GM23338 (cell line): ENCODE measurements at regions not wholly inside any gene's neighbourhood (a gene's known extent, or its start where the extent isn't known, plus 50 kb on each side); places are given as distances from the start of the nearest gene placed in this dataset.

Experiments
- ATAC-seq: fragments of 200-7000 bp; cut with Tn5 transposase; 3 replicates; pipeline ENCODE4 v1.9.1; 2020
- DNase-seq: peaks from one replicate; pipeline ENCODE4 v3.0.0-alpha.2; 2015; ENCODE audit warnings: low spot score
- H2AFZ ChIP-seq: fragments of 200-600 bp; sonication (generic); 2 replicates; pipeline ENCODE4 v1.8.0; 2016; ENCODE audit warnings: antibody characterized with exemption, mild to moderate bottlenecking, moderate library complexity
- H3F3A ChIP-seq: fragments of 200-600 bp; sonication (generic); replicated peaks from 2 replicates; pipeline ENCODE4 v1.8.0; 2017; ENCODE audit warnings: antibody characterized with exemption, mixed run types, low read depth
- H3K27ac ChIP-seq: fragments of 200-600 bp; sonication (generic); 2 replicates; pipeline ENCODE4 v1.6.1; 2016; ENCODE audit warnings: low read depth
- H3K27me3 ChIP-seq: fragments of 200-600 bp; sonication (generic); 2 replicates; pipeline ENCODE4 v1.8.0; 2016; ENCODE audit warnings: mild to moderate bottlenecking, mixed run types, moderate library complexity; ENCODE audit not compliant: insufficient read depth
- H3K36me3 ChIP-seq: fragments of 200-600 bp; sonication (generic); 2 replicates; pipeline ENCODE4 v1.8.0; 2016; ENCODE audit warnings: mild to moderate bottlenecking; ENCODE audit not compliant: insufficient read depth
- H3K4me1 ChIP-seq: fragments of 200-600 bp; sonication (generic); 2 replicates; pipeline ENCODE4 v1.8.0; 2016; ENCODE audit warnings: mild to moderate bottlenecking, moderate library complexity; ENCODE audit not compliant: insufficient read depth
- H3K4me2 ChIP-seq: fragments of 200-600 bp; sonication (generic); 2 replicates; pipeline ENCODE4 v1.7.1; 2017; ENCODE audit warnings: mixed run types
- H3K4me3 ChIP-seq: fragments of 200-600 bp; sonication (generic); 2 replicates; pipeline ENCODE4 v1.6.1; 2016; ENCODE audit warnings: mixed run types
- H3K79me2 ChIP-seq: fragments of 200-600 bp; sonication (generic); replicated peaks from 2 replicates; pipeline ENCODE4 v1.8.0; 2017; ENCODE audit warnings: mild to moderate bottlenecking; ENCODE audit not compliant: insufficient read depth
- H3K9me2 ChIP-seq: fragments of 200-600 bp; sonication (generic); 2 replicates; pipeline ENCODE4 v1.8.0; 2017; ENCODE audit not compliant: insufficient read depth
- H4K20me1 ChIP-seq: fragments of 200-600 bp; sonication (generic); replicated peaks from 2 replicates; pipeline ENCODE4 v1.8.0; 2017; ENCODE audit warnings: mild to moderate bottlenecking; ENCODE audit not compliant: insufficient read depth
- H3K27ac Mint-ChIP-seq: 2 replicates; pipeline ENCODE4 v1.8.0; 2020; ENCODE audit warnings: inconsistent platforms, mild to moderate bottlenecking, moderate library complexity, mixed read lengths
- H3K27me3 Mint-ChIP-seq: 3 replicates; pipeline ENCODE4 v1.8.0; 2022; ENCODE audit warnings: low read depth, mild to moderate bottlenecking, moderate library complexity, mixed read lengths, inconsistent platforms; ENCODE audit not compliant: insufficient read depth, poor library complexity
- H3K36me3 Mint-ChIP-seq: 3 replicates; pipeline ENCODE4 v1.8.0; 2021; ENCODE audit warnings: low read depth, mild to moderate bottlenecking, inconsistent platforms, moderate library complexity, mixed read lengths
- H3K4me1 Mint-ChIP-seq: 3 replicates; pipeline ENCODE4 v1.8.0; 2020; ENCODE audit warnings: mild to moderate bottlenecking, inconsistent platforms, mixed read lengths
- H3K4me3 Mint-ChIP-seq: 3 replicates; pipeline ENCODE4 v1.8.0; 2021; ENCODE audit warnings: moderate library complexity, mild to moderate bottlenecking, inconsistent platforms, mixed read lengths
- H3K9me3 Mint-ChIP-seq: 3 replicates; pipeline ENCODE4 v1.8.0; 2020; ENCODE audit warnings: moderate library complexity, mild to moderate bottlenecking, inconsistent platforms, mixed read lengths
- CREB1 ChIP-seq: fragments of 250-450 bp; sonication (Bioruptor Pico); IDR thresholded peaks from 2 replicates; pipeline ENCODE4 v1.5.0; 2020; ENCODE audit warnings: low read depth, mild to moderate bottlenecking, moderate library complexity
- EZH2 ChIP-seq: fragments of 200-600 bp; sonication (generic); IDR thresholded peaks from one replicate; pipeline ENCODE4 v1.8.0; 2017; ENCODE audit warnings: antibody characterized with exemption, mild to moderate bottlenecking, low read depth; ENCODE audit not compliant: unreplicated experiment
- EZH2phosphoT487 ChIP-seq: fragments of 200-600 bp; sonication (generic); IDR thresholded peaks from one replicate; pipeline ENCODE4 v1.8.1; 2018; ENCODE audit warnings: antibody characterized with exemption; ENCODE audit not compliant: unreplicated experiment
- JUNB ChIP-seq: IDR thresholded peaks from one replicate; pipeline ENCODE4 v1.6.1; 2016; ENCODE audit warnings: antibody characterized with exemption; ENCODE audit not compliant: unreplicated experiment
- NANOG ChIP-seq: IDR thresholded peaks from 2 replicates; pipeline ENCODE4 v1.6.1; 2016; ENCODE audit warnings: antibody characterized with exemption, borderline replicate concordance
- POLR2AphosphoS5 ChIP-seq: IDR thresholded peaks from 2 replicates; pipeline ENCODE4 v1.6.1; 2016; ENCODE audit warnings: antibody characterized with exemption, low read depth
- STAT1 ChIP-seq: IDR thresholded peaks from one replicate; pipeline ENCODE4 v1.6.1; 2016; ENCODE audit warnings: antibody characterized with exemption; ENCODE audit not compliant: unreplicated experiment
- ZNF114 ChIP-seq: fragments of 250-450 bp; sonication (Bioruptor Pico); IDR thresholded peaks from 2 replicates; pipeline ENCODE4 v1.5.0; 2020; ENCODE audit warnings: mild to moderate bottlenecking, moderate library complexity
- ZNF331 ChIP-seq: fragments of 250-450 bp; sonication (Bioruptor Pico); IDR thresholded peaks from 2 replicates; pipeline ENCODE4 v1.5.0; 2020; ENCODE audit warnings: low read depth, mild to moderate bottlenecking, moderate library complexity
- TF ChIP-seq, protein P1 (sequence below): IDR thresholded peaks from one replicate; pipeline ENCODE4 v1.6.1; 2018; ENCODE audit warnings: antibody characterized with exemption; ENCODE audit not compliant: unreplicated experiment
- TF ChIP-seq, protein P2 (sequence below): fragments of 250-450 bp; sonication (Bioruptor Pico); IDR thresholded peaks from 2 replicates; pipeline ENCODE4 v1.5.0; 2020; ENCODE audit warnings: mild to moderate bottlenecking, moderate library complexity
- TF ChIP-seq, protein P3 (sequence below): IDR thresholded peaks from 2 replicates; pipeline ENCODE4 v1.6.1; 2016; ENCODE audit warnings: antibody characterized with exemption
- TF ChIP-seq, protein P4 (sequence below), 2 experiments: fragments of 200-600 bp in 1 of 2; sonication (generic) in 1 of 2; conservative IDR thresholded peaks; 2 replicates each; pipeline versions ENCODE4 v1.5.1 to v1.6.1; 2016 to 2017; ENCODE audit warnings: antibody characterized with exemption in 2 of 2, low read depth in 2 of 2, mild to moderate bottlenecking in 2 of 2, moderate library complexity in 1 of 2

DNA sequence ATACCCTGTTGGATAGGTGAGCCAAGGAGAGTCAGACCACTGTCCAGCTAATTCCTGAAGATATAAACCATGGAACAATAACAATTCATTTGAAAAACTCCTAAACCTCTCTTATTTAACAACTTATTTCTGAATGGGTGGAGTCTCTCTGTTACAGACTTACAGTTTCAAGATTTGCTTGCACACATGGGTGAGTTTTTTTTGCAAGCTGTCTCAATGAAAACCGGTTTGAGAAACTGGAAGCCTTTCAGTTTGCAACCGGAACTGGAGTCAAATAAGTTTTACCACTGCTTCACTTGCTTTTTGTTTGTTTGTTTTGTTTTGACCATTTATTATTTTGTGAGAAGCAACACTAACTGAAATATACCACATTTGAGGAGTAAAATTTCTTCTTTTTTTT lies 243.8 kb downstream of the MTERF1 start:
- Mint-ChIP-seq H3K36me3 (no peaks in the 10 kb centered on the region), H3K9me3 (no peaks in the 10 kb centered on the region), H3K4me1 (no peaks in the 10 kb centered on the region), H3K4me3 (no peak overlapping the region), H3K27me3 (no peaks in the 10 kb centered on the region), H3K27ac (no peak overlapping the region)
- no peaks in the 10 kb centered on the region for H3F3A ChIP-seq
- DNase-seq (no peak), ATAC-seq (no peak)
- no peaks in the 10 kb centered on the region for H3K9me2 ChIP-seq
- no peaks in the 10 kb centered on the region for H3K27me3 ChIP-seq
- no peaks in the 10 kb centered on the region for H3K36me3 ChIP-seq
- H3K4me1 ChIP-seq, result no peaks in the 10 kb centered on the region
- no peak for TF ChIP-seq EZH2
- no peak for TF ChIP-seq STAT1
- TF ChIP-seq, protein P1, sequence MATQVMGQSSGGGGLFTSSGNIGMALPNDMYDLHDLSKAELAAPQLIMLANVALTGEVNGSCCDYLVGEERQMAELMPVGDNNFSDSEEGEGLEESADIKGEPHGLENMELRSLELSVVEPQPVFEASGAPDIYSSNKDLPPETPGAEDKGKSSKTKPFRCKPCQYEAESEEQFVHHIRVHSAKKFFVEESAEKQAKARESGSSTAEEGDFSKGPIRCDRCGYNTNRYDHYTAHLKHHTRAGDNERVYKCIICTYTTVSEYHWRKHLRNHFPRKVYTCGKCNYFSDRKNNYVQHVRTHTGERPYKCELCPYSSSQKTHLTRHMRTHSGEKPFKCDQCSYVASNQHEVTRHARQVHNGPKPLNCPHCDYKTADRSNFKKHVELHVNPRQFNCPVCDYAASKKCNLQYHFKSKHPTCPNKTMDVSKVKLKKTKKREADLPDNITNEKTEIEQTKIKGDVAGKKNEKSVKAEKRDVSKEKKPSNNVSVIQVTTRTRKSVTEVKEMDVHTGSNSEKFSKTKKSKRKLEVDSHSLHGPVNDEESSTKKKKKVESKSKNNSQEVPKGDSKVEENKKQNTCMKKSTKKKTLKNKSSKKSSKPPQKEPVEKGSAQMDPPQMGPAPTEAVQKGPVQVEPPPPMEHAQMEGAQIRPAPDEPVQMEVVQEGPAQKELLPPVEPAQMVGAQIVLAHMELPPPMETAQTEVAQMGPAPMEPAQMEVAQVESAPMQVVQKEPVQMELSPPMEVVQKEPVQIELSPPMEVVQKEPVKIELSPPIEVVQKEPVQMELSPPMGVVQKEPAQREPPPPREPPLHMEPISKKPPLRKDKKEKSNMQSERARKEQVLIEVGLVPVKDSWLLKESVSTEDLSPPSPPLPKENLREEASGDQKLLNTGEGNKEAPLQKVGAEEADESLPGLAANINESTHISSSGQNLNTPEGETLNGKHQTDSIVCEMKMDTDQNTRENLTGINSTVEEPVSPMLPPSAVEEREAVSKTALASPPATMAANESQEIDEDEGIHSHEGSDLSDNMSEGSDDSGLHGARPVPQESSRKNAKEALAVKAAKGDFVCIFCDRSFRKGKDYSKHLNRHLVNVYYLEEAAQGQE, result no peak
- TF ChIP-seq, protein P2, sequence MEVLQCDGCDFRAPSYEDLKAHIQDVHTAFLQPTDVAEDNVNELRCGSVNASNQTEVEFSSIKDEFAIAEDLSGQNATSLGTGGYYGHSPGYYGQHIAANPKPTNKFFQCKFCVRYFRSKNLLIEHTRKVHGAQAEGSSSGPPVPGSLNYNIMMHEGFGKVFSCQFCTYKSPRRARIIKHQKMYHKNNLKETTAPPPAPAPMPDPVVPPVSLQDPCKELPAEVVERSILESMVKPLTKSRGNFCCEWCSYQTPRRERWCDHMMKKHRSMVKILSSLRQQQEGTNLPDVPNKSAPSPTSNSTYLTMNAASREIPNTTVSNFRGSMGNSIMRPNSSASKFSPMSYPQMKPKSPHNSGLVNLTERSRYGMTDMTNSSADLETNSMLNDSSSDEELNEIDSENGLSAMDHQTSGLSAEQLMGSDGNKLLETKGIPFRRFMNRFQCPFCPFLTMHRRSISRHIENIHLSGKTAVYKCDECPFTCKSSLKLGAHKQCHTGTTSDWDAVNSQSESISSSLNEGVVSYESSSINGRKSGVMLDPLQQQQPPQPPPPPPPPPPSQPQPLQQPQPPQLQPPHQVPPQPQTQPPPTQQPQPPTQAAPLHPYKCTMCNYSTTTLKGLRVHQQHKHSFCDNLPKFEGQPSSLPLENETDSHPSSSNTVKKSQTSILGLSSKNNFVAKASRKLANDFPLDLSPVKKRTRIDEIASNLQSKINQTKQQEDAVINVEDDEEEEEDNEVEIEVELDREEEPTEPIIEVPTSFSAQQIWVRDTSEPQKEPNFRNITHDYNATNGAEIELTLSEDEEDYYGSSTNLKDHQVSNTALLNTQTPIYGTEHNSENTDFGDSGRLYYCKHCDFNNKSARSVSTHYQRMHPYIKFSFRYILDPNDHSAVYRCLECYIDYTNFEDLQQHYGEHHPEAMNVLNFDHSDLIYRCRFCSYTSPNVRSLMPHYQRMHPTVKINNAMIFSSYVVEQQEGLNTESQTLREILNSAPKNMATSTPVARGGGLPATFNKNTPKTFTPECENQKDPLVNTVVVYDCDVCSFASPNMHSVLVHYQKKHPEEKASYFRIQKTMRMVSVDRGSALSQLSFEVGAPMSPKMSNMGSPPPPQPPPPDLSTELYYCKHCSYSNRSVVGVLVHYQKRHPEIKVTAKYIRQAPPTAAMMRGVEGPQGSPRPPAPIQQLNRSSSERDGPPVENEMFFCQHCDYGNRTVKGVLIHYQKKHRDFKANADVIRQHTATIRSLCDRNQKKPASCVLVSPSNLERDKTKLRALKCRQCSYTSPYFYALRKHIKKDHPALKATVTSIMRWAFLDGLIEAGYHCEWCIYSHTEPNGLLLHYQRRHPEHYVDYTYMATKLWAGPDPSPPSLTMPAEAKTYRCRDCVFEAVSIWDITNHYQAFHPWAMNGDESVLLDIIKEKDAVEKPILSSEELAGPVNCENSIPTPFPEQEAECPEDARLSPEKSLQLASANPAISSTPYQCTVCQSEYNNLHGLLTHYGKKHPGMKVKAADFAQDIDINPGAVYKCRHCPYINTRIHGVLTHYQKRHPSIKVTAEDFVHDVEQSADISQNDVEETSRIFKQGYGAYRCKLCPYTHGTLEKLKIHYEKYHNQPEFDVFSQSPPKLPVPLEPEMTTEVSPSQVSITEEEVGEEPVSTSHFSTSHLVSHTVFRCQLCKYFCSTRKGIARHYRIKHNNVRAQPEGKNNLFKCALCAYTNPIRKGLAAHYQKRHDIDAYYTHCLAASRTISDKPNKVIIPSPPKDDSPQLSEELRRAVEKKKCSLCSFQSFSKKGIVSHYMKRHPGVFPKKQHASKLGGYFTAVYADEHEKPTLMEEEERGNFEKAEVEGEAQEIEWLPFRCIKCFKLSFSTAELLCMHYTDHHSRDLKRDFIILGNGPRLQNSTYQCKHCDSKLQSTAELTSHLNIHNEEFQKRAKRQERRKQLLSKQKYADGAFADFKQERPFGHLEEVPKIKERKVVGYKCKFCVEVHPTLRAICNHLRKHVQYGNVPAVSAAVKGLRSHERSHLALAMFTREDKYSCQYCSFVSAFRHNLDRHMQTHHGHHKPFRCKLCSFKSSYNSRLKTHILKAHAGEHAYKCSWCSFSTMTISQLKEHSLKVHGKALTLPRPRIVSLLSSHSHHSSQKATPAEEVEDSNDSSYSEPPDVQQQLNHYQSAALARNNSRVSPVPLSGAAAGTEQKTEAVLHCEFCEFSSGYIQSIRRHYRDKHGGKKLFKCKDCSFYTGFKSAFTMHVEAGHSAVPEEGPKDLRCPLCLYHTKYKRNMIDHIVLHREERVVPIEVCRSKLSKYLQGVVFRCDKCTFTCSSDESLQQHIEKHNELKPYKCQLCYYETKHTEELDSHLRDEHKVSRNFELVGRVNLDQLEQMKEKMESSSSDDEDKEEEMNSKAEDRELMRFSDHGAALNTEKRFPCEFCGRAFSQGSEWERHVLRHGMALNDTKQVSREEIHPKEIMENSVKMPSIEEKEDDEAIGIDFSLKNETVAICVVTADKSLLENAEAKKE (CRISPR knock-in tag), result no peak
- no peak for TF ChIP-seq ZNF331 (CRISPR knock-in tag)
- TF ChIP-seq, protein P3, sequence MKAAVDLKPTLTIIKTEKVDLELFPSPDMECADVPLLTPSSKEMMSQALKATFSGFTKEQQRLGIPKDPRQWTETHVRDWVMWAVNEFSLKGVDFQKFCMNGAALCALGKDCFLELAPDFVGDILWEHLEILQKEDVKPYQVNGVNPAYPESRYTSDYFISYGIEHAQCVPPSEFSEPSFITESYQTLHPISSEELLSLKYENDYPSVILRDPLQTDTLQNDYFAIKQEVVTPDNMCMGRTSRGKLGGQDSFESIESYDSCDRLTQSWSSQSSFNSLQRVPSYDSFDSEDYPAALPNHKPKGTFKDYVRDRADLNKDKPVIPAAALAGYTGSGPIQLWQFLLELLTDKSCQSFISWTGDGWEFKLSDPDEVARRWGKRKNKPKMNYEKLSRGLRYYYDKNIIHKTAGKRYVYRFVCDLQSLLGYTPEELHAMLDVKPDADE, result no peak
- no peak for TF ChIP-seq NANOG
- TF ChIP-seq ZNF114 (CRISPR knock-in tag), result no peak
- no peak for TF ChIP-seq EZH2phosphoT487
- TF ChIP-seq JUNB, result no peak
- no peak for TF ChIP-seq POLR2AphosphoS5
- TF ChIP-seq, protein P4, sequence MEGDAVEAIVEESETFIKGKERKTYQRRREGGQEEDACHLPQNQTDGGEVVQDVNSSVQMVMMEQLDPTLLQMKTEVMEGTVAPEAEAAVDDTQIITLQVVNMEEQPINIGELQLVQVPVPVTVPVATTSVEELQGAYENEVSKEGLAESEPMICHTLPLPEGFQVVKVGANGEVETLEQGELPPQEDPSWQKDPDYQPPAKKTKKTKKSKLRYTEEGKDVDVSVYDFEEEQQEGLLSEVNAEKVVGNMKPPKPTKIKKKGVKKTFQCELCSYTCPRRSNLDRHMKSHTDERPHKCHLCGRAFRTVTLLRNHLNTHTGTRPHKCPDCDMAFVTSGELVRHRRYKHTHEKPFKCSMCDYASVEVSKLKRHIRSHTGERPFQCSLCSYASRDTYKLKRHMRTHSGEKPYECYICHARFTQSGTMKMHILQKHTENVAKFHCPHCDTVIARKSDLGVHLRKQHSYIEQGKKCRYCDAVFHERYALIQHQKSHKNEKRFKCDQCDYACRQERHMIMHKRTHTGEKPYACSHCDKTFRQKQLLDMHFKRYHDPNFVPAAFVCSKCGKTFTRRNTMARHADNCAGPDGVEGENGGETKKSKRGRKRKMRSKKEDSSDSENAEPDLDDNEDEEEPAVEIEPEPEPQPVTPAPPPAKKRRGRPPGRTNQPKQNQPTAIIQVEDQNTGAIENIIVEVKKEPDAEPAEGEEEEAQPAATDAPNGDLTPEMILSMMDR (conservative IDR thresholded peaks at IDR 0.05; ENCODE audit: low read depth in 2 of 2), result no peak
- TF ChIP-seq CREB1 (CRISPR knock-in tag), result no peak
- H2AFZ ChIP-seq, result no peak overlapping the region
- no peaks in the 10 kb centered on the region for H4K20me1 ChIP-seq
- no peaks in the 10 kb centered on the region for H3K79me2 ChIP-seq
- H3K4me2 ChIP-seq, result no peak overlapping the region
- no peak overlapping the region for H3K27ac ChIP-seq
- no peak overlapping the region for H3K4me3 ChIP-seq
